SK-N-SH treated with all-trans-retinoic acid at 6 μM for 48 hours (cell line): ENCODE measurements at regions not wholly inside any gene's neighbourhood (a gene's known extent, or its start where the extent isn't known, plus 50 kb on each side); places are given as distances from the start of the nearest gene placed in this dataset.

Experiments
- ATAC-seq: fragments of 200-7000 bp; cut with Tn5 transposase; 3 replicates; pipeline ENCODE4 v1.9.1; 2020; ENCODE audit warnings: mild to moderate bottlenecking, moderate library complexity
- BACH2 ChIP-seq: fragments of 250-450 bp; sonication (Bioruptor Pico); IDR thresholded peaks from 2 replicates; pipeline ENCODE4 v1.9.0; 2021; ENCODE audit warnings: mild to moderate bottlenecking, borderline replicate concordance
- ESRRG ChIP-seq: fragments of 250-450 bp; sonication (Bioruptor Pico); IDR thresholded peaks from 2 replicates; pipeline ENCODE4 v1.6.1; 2021; ENCODE audit warnings: mild to moderate bottlenecking
- GLIS3 ChIP-seq: fragments of 250-450 bp; sonication (Bioruptor Pico); IDR thresholded peaks from 2 replicates; pipeline ENCODE4 v1.5.0; 2020; ENCODE audit warnings: mild to moderate bottlenecking, moderate library complexity
- OSR1 ChIP-seq: fragments of 250-450 bp; sonication (Bioruptor Pico); IDR thresholded peaks from 2 replicates; pipeline ENCODE4 v1.8.0; 2022; ENCODE audit warnings: moderate library complexity, mild to moderate bottlenecking, inconsistent platforms
- PPARA ChIP-seq: fragments of 250-450 bp; sonication (Bioruptor Pico); IDR thresholded peaks from 2 replicates; pipeline ENCODE4 v1.5.0; 2020; ENCODE audit warnings: mild to moderate bottlenecking, borderline replicate concordance
- SNAI2 ChIP-seq: fragments of 250-450 bp; sonication (Bioruptor Pico); IDR thresholded peaks from 2 replicates; pipeline ENCODE4 v1.5.0; 2020; ENCODE audit warnings: mild to moderate bottlenecking, moderate library complexity
- TCF4 ChIP-seq: fragments of 250-450 bp; sonication (Bioruptor Pico); IDR thresholded peaks from 2 replicates; pipeline ENCODE4 v1.8.0; 2021; ENCODE audit warnings: mild to moderate bottlenecking, moderate library complexity, borderline replicate concordance
- TOX ChIP-seq: fragments of 250-450 bp; sonication (Bioruptor Pico); IDR thresholded peaks from 2 replicates; pipeline ENCODE4 v1.8.0; 2021; ENCODE audit warnings: mild to moderate bottlenecking, moderate library complexity, borderline replicate concordance
- ZC3H10 ChIP-seq: fragments of 250-450 bp; sonication (Bioruptor Pico); IDR thresholded peaks from 2 replicates; pipeline ENCODE4 v1.5.1; 2021; ENCODE audit warnings: mild to moderate bottlenecking, moderate library complexity
- ZFP3 ChIP-seq: fragments of 250-450 bp; sonication (Bioruptor Pico); IDR thresholded peaks from 2 replicates; pipeline ENCODE4 v1.5.0; 2020; ENCODE audit warnings: mild to moderate bottlenecking, moderate library complexity
- ZFP30 ChIP-seq: fragments of 450-650 bp; formaldehyde crosslinking; IDR thresholded peaks from 2 replicates; pipeline ENCODE4 v1.5.0; 2022; ENCODE audit warnings: mild to moderate bottlenecking, moderate library complexity
- ZNF565 ChIP-seq: fragments of 450-650 bp; formaldehyde crosslinking; conservative IDR thresholded peaks from 2 replicates; pipeline ENCODE4 v1.5.0; 2020; ENCODE audit warnings: low read depth, mild to moderate bottlenecking, moderate library complexity
- ZNF70 ChIP-seq: fragments of 450-650 bp; formaldehyde crosslinking; IDR thresholded peaks from 2 replicates; pipeline ENCODE4 v1.5.0; 2020; ENCODE audit warnings: mild to moderate bottlenecking, moderate library complexity
- ZNF8 ChIP-seq: fragments of 450-650 bp; formaldehyde crosslinking; IDR thresholded peaks from 2 replicates; pipeline ENCODE4 v1.5.0; 2020; ENCODE audit warnings: mild to moderate bottlenecking, moderate library complexity
- TF ChIP-seq, protein P1 (sequence below): fragments of 250-450 bp; sonication (Bioruptor Pico); IDR thresholded peaks from 2 replicates; pipeline ENCODE4 v1.5.1; 2020; ENCODE audit warnings: low read depth, mild to moderate bottlenecking, moderate library complexity
- TF ChIP-seq, protein P2 (sequence below): fragments of 250-450 bp; sonication (Bioruptor Pico); IDR thresholded peaks from 2 replicates; pipeline ENCODE4 v1.5.0; 2020; ENCODE audit warnings: mild to moderate bottlenecking, moderate library complexity
- TF ChIP-seq, protein P3 (sequence below): fragments of 250-450 bp; sonication (Bioruptor Pico); IDR thresholded peaks from 2 replicates; pipeline ENCODE4 v1.8.0; 2020; ENCODE audit warnings: mild to moderate bottlenecking, moderate library complexity, borderline replicate concordance
- TF ChIP-seq, protein P4 (sequence below): fragments of 250-450 bp; sonication (Bioruptor Pico); IDR thresholded peaks from 2 replicates; pipeline ENCODE4 v1.5.1; 2021; ENCODE audit warnings: mild to moderate bottlenecking, moderate library complexity
- TF ChIP-seq, protein P5 (sequence below): fragments of 250-450 bp; sonication (Bioruptor Pico); IDR thresholded peaks from 2 replicates; pipeline ENCODE4 v1.8.0; 2021; ENCODE audit warnings: low read depth, mild to moderate bottlenecking, moderate library complexity, borderline replicate concordance

DNA sequence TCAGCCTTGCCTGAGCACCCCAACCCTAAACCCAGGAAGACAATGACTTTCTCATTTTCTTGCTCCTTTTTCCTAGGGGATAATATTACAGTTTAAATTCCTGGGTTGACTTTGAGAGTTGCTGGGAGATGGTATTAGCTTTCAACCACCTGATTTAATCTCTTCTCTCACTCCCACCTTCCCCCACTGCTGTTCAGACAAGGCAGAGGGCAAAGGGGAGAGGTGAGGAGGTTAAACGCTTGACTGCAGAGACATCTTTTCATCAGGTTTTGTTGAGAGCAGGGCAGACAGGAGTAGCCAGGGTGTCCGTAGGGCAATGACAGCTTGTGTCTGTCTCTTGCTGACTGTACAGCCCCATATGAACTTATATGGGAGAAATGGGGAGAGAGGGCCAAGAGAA, 811.2 kb downstream of the MAFB start:
- ATAC-seq, result no peak
- TF ChIP-seq PPARA (CRISPR knock-in tag) (no peak), ZNF70 (CRISPR knock-in tag) (no peak), ZNF565 (CRISPR knock-in tag) (no peak), SNAI2 (CRISPR knock-in tag) (no peak), ZFP30 (CRISPR knock-in tag) (no peak), BACH2 (CRISPR knock-in tag) (no peak), ZFP3 (no peak), ZNF8 (CRISPR knock-in tag) (no peak), GLIS3 (no peak), ESRRG (no peak)
- TF ChIP-seq, protein P1, sequence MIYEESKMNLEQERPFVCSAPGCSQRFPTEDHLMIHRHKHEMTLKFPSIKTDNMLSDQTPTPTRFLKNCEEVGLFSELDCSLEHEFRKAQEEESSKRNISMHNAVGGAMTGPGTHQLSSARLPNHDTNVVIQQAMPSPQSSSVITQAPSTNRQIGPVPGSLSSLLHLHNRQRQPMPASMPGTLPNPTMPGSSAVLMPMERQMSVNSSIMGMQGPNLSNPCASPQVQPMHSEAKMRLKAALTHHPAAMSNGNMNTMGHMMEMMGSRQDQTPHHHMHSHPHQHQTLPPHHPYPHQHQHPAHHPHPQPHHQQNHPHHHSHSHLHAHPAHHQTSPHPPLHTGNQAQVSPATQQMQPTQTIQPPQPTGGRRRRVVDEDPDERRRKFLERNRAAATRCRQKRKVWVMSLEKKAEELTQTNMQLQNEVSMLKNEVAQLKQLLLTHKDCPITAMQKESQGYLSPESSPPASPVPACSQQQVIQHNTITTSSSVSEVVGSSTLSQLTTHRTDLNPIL, result no peak
- TF ChIP-seq, protein P2, sequence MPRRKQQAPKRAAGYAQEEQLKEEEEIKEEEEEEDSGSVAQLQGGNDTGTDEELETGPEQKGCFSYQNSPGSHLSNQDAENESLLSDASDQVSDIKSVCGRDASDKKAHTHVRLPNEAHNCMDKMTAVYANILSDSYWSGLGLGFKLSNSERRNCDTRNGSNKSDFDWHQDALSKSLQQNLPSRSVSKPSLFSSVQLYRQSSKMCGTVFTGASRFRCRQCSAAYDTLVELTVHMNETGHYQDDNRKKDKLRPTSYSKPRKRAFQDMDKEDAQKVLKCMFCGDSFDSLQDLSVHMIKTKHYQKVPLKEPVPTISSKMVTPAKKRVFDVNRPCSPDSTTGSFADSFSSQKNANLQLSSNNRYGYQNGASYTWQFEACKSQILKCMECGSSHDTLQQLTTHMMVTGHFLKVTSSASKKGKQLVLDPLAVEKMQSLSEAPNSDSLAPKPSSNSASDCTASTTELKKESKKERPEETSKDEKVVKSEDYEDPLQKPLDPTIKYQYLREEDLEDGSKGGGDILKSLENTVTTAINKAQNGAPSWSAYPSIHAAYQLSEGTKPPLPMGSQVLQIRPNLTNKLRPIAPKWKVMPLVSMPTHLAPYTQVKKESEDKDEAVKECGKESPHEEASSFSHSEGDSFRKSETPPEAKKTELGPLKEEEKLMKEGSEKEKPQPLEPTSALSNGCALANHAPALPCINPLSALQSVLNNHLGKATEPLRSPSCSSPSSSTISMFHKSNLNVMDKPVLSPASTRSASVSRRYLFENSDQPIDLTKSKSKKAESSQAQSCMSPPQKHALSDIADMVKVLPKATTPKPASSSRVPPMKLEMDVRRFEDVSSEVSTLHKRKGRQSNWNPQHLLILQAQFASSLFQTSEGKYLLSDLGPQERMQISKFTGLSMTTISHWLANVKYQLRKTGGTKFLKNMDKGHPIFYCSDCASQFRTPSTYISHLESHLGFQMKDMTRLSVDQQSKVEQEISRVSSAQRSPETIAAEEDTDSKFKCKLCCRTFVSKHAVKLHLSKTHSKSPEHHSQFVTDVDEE (CRISPR knock-in tag), result no peak

DNA sequence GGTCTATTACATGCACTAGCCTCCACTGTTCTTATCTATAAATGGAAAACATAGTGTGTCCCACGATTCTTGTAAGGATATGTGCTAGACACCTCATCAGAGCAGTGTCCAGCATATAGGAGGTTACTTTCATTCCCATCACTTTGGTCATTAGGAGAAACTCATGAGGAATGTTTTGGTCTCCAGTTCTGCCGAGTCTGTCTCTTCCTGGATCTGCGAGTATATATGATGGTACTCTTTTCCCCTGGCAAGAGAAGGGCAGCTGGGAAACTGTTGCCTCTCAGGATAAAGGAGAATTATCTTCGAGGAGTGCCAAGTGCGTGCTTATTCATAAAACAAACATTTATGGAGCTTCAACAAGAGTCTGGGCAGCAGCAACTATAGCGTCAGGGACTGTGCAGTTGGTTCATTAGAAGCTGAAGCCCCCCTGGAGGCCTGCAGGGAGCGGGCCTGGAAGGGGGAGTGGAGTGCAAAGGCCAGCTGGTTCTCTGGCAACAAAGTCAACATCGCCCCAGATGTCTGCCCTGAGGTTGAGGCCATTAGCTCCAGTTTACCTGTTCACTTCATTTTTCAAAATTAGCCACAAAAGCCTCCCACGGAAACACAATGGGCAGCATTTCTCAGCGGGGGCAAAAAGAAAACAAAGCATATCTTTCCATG, 811.9 kb downstream of the MAFB start:
- no peak for ATAC-seq
- TF ChIP-seq PPARA (CRISPR knock-in tag), result no peak
- TF ChIP-seq SNAI2 (CRISPR knock-in tag), result no peak
- TF ChIP-seq, protein P3, sequence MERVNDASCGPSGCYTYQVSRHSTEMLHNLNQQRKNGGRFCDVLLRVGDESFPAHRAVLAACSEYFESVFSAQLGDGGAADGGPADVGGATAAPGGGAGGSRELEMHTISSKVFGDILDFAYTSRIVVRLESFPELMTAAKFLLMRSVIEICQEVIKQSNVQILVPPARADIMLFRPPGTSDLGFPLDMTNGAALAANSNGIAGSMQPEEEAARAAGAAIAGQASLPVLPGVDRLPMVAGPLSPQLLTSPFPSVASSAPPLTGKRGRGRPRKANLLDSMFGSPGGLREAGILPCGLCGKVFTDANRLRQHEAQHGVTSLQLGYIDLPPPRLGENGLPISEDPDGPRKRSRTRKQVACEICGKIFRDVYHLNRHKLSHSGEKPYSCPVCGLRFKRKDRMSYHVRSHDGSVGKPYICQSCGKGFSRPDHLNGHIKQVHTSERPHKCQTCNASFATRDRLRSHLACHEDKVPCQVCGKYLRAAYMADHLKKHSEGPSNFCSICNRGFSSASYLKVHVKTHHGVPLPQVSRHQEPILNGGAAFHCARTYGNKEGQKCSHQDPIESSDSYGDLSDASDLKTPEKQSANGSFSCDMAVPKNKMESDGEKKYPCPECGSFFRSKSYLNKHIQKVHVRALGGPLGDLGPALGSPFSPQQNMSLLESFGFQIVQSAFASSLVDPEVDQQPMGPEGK (CRISPR knock-in tag), result no peak
- TF ChIP-seq ZC3H10 (CRISPR knock-in tag), result no peak
- TF ChIP-seq ZFP30 (CRISPR knock-in tag), result no peak
- no peak for TF ChIP-seq TCF4
- TF ChIP-seq, protein P4, sequence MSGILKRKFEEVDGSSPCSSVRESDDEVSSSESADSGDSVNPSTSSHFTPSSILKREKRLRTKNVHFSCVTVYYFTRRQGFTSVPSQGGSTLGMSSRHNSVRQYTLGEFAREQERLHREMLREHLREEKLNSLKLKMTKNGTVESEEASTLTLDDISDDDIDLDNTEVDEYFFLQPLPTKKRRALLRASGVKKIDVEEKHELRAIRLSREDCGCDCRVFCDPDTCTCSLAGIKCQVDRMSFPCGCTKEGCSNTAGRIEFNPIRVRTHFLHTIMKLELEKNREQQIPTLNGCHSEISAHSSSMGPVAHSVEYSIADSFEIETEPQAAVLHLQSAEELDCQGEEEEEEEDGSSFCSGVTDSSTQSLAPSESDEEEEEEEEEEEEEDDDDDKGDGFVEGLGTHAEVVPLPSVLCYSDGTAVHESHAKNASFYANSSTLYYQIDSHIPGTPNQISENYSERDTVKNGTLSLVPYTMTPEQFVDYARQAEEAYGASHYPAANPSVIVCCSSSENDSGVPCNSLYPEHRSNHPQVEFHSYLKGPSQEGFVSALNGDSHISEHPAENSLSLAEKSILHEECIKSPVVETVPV, result no peak
- TF ChIP-seq ESRRG, result no peak
- no peak for TF ChIP-seq ZNF8 (CRISPR knock-in tag)
- TF ChIP-seq OSR1 (CRISPR knock-in tag), result no peak
- no peak for TF ChIP-seq TOX
- TF ChIP-seq, protein P5, sequence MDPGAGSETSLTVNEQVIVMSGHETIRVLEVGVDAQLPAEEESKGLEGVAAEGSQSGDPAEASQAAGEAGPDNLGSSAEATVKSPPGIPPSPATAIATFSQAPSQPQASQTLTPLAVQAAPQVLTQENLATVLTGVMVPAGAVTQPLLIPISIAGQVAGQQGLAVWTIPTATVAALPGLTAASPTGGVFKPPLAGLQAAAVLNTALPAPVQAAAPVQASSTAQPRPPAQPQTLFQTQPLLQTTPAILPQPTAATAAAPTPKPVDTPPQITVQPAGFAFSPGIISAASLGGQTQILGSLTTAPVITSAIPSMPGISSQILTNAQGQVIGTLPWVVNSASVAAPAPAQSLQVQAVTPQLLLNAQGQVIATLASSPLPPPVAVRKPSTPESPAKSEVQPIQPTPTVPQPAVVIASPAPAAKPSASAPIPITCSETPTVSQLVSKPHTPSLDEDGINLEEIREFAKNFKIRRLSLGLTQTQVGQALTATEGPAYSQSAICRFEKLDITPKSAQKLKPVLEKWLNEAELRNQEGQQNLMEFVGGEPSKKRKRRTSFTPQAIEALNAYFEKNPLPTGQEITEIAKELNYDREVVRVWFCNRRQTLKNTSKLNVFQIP, result no peak
- TF ChIP-seq, protein P2 (CRISPR knock-in tag), result no peak
- no peak for TF ChIP-seq ZFP3
- TF ChIP-seq, protein P1, result no peak
- TF ChIP-seq, all 23 proteins: peak for 0
